HEK293 (cell line): ENCODE measurements at regions not wholly inside any gene's neighbourhood (a gene's known extent, or its start where the extent isn't known, plus 50 kb on each side); places are given as distances from the start of the nearest gene placed in this dataset.

Experiments
- CTCF ChIA-PET: fragments of 350-600 bp; formaldehyde crosslinking; extraction: SDS; loops from one replicate; lab custom pipeline; 2021; ENCODE audit warnings: antibody characterized with exemption; lab: Yijun Ruan, JAX
- POLR2A ChIA-PET: fragments of 300-600 bp; formaldehyde crosslinking; extraction: SDS; loops from one replicate; lab custom pipeline; 2020; ENCODE audit warnings: antibody characterized with exemption, inconsistent platforms; lab: Yijun Ruan, JAX
- H3K27ac ChIP-seq: fragments of 200-500 bp; sonication (Bioruptor generic); 2 replicates; pipeline ENCODE4 v1.5.1; 2014; ENCODE audit warnings: low read depth, low read length, control low read depth, inconsistent platforms; ENCODE audit errors: extremely low read depth
- H3K36me3 ChIP-seq, 2 experiments: fragments of 200-500 bp in 1 of 2; sonication (Bioruptor generic) in 1 of 2; 1 replicate in 1 of 2; 2 replicates in 1 of 2; pipeline ENCODE4 v1.5.1; 2014 to 2017; ENCODE audit warnings: inconsistent platforms in 2 of 2, low read length in 2 of 2; ENCODE audit not compliant: control insufficient read depth in 2 of 2, insufficient read depth in 1 of 2
- H3K4me1 ChIP-seq: fragments of 200-500 bp; sonication (Bioruptor generic); 2 replicates; pipeline ENCODE4 v1.5.1; 2014; ENCODE audit warnings: mild to moderate bottlenecking, low read length, inconsistent platforms; ENCODE audit not compliant: control insufficient read depth, insufficient read depth
- H3K4me3 ChIP-seq: 2 replicates; pipeline ENCODE4 v1.5.1; 2011; ENCODE audit warnings: low read depth, mild to moderate bottlenecking, control low read depth, low read length, moderate library complexity
- H3K9me3 ChIP-seq: fragments of 200-500 bp; sonication (Bioruptor generic); 2 replicates; pipeline ENCODE4 v1.5.1; 2014; ENCODE audit warnings: low read depth, low read length, inconsistent platforms; ENCODE audit not compliant: control insufficient read depth, insufficient read depth
- GFI1B ChIP-seq: fragments of 450-650 bp; formaldehyde crosslinking; IDR thresholded peaks from 2 replicates; pipeline ENCODE4 v1.5.1; 2016; ENCODE audit warnings: missing biosample characterization, missing genetic modification characterization
- HOXD13 ChIP-seq: sonication (generic); formaldehyde crosslinking; IDR thresholded peaks from 2 replicates; pipeline ENCODE4 v1.8.0; 2022; ENCODE audit warnings: missing genetic modification reagents, borderline replicate concordance
- KLF8 ChIP-seq: fragments of 450-650 bp; formaldehyde crosslinking; IDR thresholded peaks from 2 replicates; pipeline ENCODE4 v1.5.1; 2016; ENCODE audit warnings: missing biosample characterization, missing genetic modification characterization
- SCRT1 ChIP-seq: fragments of 450-650 bp; formaldehyde crosslinking; IDR thresholded peaks from 2 replicates; pipeline ENCODE4 v1.5.1; 2016; ENCODE audit warnings: missing biosample characterization, missing genetic modification characterization, borderline replicate concordance
- YY2 ChIP-seq: fragments of 450-650 bp; formaldehyde crosslinking; IDR thresholded peaks from 2 replicates; pipeline ENCODE4 v1.5.1; 2016; ENCODE audit warnings: missing biosample characterization, missing genetic modification characterization
- ZBTB1 ChIP-seq: fragments of 450-650 bp; formaldehyde crosslinking; IDR thresholded peaks from 2 replicates; pipeline ENCODE4 v1.5.1; 2016; ENCODE audit warnings: missing biosample characterization, missing genetic modification characterization
- ZBTB17 ChIP-seq: fragments of 450-650 bp; formaldehyde crosslinking; IDR thresholded peaks from 2 replicates; pipeline ENCODE4 v1.5.1; 2016; ENCODE audit warnings: missing biosample characterization, missing genetic modification characterization
- ZBTB21 ChIP-seq: fragments of 450-650 bp; formaldehyde crosslinking; IDR thresholded peaks from 2 replicates; pipeline ENCODE4 v1.5.1; 2017; ENCODE audit warnings: missing biosample characterization, missing genetic modification characterization
- ZNF184 ChIP-seq: fragments of 450-650 bp; IDR thresholded peaks from 2 replicates; pipeline ENCODE4 v1.5.1; 2018; ENCODE audit warnings: missing biosample characterization, mild to moderate bottlenecking, missing genetic modification characterization
- ZNF302 ChIP-seq: fragments of 450-650 bp; formaldehyde crosslinking; IDR thresholded peaks from 2 replicates; pipeline ENCODE4 v1.5.1; 2016; ENCODE audit warnings: missing biosample characterization, missing genetic modification characterization, low read depth
- ZNF391 ChIP-seq: fragments of 450-650 bp; formaldehyde crosslinking; IDR thresholded peaks from 2 replicates; pipeline ENCODE4 v1.5.1; 2016; ENCODE audit warnings: low read depth, missing biosample characterization, missing genetic modification characterization, borderline replicate concordance
- ZNF404 ChIP-seq: fragments of 450-650 bp; formaldehyde crosslinking; IDR thresholded peaks from 2 replicates; pipeline ENCODE4 v1.5.1; 2017; ENCODE audit warnings: missing biosample characterization, missing genetic modification characterization
- ZNF776 ChIP-seq: fragments of 450-650 bp; formaldehyde crosslinking; IDR thresholded peaks from 2 replicates; pipeline ENCODE4 v1.5.0; 2017; ENCODE audit warnings: missing biosample characterization, missing genetic modification characterization, borderline replicate concordance
- ZSCAN30 ChIP-seq: fragments of 450-650 bp; IDR thresholded peaks from 2 replicates; pipeline ENCODE4 v1.5.1; 2018; ENCODE audit warnings: missing biosample characterization, mild to moderate bottlenecking, missing genetic modification characterization, moderate library complexity
- TF ChIP-seq, protein P1 (sequence below): fragments of 450-650 bp; formaldehyde crosslinking; IDR thresholded peaks from 2 replicates; pipeline ENCODE4 v1.5.1; 2017; ENCODE audit warnings: missing biosample characterization, missing genetic modification characterization
- TF ChIP-seq, protein P2 (sequence below): fragments of 450-650 bp; formaldehyde crosslinking; IDR thresholded peaks from 2 replicates; pipeline ENCODE4 v1.5.1; 2017; ENCODE audit warnings: missing biosample characterization, missing genetic modification characterization
- TF ChIP-seq, protein P3 (sequence below): sonication (generic); formaldehyde crosslinking; IDR thresholded peaks from 2 replicates; pipeline ENCODE4 v1.8.1; 2022; ENCODE audit warnings: mild to moderate bottlenecking, moderate library complexity, missing genetic modification reagents
- TF ChIP-seq, protein P4 (sequence below): IDR thresholded peaks from 2 replicates; pipeline ENCODE4 v1.6.1; 2011; ENCODE audit warnings: mild to moderate bottlenecking, low read depth, low read length, borderline replicate concordance
- TF ChIP-seq, protein P5 (sequence below): fragments of 450-650 bp; formaldehyde crosslinking; IDR thresholded peaks from 2 replicates; pipeline ENCODE4 v1.5.1; 2017; ENCODE audit warnings: missing biosample characterization, missing genetic modification characterization

DNA sequence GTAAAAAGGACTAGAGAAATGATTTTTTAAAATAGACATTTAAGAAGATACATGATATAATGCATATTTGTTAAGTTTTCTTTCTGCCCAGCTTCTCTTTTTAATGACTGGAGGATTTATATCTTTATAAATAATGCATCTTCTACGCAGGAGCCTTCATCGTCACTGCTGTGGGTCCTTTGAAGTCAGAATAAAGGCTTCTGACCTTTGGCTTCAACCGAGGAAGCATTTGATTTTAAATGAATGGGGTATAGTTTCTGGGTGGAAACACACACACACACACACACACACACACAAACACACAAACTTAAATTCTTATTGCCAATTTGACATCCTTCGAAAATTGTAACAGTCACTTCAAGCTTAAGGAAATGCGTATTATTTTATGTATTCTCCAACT is 690.9 kb downstream of the BRINP3 start:
- H3K36me3 ChIP-seq = no peaks in the 10 kb centered on the region
- POLR2A ChIA-PET = no interaction called here
- H3K27ac ChIP-seq = no peak overlapping the region
- no peaks in the 10 kb centered on the region for H3K9me3 ChIP-seq
- TF ChIP-seq ZBTB17 (tag by site-specific recombination) (no peak), ZNF776 (tag by site-specific recombination) (no peak), ZNF184 (tag by site-specific recombination) (no peak)
- TF ChIP-seq, protein P1, sequence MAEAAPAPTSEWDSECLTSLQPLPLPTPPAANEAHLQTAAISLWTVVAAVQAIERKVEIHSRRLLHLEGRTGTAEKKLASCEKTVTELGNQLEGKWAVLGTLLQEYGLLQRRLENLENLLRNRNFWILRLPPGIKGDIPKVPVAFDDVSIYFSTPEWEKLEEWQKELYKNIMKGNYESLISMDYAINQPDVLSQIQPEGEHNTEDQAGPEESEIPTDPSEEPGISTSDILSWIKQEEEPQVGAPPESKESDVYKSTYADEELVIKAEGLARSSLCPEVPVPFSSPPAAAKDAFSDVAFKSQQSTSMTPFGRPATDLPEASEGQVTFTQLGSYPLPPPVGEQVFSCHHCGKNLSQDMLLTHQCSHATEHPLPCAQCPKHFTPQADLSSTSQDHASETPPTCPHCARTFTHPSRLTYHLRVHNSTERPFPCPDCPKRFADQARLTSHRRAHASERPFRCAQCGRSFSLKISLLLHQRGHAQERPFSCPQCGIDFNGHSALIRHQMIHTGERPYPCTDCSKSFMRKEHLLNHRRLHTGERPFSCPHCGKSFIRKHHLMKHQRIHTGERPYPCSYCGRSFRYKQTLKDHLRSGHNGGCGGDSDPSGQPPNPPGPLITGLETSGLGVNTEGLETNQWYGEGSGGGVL = no peak
- TF ChIP-seq, protein P2, sequence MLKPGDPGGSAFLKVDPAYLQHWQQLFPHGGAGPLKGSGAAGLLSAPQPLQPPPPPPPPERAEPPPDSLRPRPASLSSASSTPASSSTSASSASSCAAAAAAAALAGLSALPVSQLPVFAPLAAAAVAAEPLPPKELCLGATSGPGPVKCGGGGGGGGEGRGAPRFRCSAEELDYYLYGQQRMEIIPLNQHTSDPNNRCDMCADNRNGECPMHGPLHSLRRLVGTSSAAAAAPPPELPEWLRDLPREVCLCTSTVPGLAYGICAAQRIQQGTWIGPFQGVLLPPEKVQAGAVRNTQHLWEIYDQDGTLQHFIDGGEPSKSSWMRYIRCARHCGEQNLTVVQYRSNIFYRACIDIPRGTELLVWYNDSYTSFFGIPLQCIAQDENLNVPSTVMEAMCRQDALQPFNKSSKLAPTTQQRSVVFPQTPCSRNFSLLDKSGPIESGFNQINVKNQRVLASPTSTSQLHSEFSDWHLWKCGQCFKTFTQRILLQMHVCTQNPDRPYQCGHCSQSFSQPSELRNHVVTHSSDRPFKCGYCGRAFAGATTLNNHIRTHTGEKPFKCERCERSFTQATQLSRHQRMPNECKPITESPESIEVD (tag by site-specific recombination) = no peak
- no peak overlapping the region for H3K4me3 ChIP-seq
- no peaks in the 10 kb centered on the region for H3K4me1 ChIP-seq
- CTCF ChIA-PET = no interaction called here

DNA sequence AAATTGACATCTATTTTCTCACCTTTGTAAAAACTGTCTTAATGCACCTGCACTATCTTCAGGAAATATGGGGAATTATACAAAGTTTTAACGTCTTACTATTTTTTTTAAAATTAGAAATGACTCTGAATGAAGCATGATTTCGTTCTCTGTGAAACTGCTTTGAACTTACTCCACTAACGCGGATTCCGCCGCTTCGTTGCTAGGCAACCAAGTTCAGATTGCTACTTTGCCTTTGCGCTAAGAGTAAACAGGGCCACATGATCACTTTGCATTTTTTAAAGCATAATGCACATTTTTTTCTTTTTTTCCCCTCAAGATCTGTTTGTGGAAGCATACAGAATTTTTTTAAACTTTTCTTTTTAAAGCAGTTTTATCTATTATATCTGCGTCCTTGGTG is 690.5 kb downstream of the BRINP3 start:
- ChIA-PET POLR2A (no interaction called here), CTCF (no interaction called here)
- H3K27ac ChIP-seq = no peak overlapping the region
- no peak overlapping the region for H3K4me3 ChIP-seq
- no peaks in the 10 kb centered on the region for H3K36me3 ChIP-seq
- no peaks in the 10 kb centered on the region for H3K4me1 ChIP-seq
- H3K9me3 ChIP-seq = no peaks in the 10 kb centered on the region
- TF ChIP-seq, protein P3, sequence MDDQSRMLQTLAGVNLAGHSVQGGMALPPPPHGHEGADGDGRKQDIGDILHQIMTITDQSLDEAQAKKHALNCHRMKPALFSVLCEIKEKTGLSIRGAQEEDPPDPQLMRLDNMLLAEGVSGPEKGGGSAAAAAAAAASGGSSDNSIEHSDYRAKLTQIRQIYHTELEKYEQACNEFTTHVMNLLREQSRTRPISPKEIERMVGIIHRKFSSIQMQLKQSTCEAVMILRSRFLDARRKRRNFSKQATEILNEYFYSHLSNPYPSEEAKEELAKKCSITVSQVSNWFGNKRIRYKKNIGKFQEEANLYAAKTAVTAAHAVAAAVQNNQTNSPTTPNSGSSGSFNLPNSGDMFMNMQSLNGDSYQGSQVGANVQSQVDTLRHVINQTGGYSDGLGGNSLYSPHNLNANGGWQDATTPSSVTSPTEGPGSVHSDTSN (CRISPR knock-in tag) = no peak
- TF ChIP-seq, protein P4, sequence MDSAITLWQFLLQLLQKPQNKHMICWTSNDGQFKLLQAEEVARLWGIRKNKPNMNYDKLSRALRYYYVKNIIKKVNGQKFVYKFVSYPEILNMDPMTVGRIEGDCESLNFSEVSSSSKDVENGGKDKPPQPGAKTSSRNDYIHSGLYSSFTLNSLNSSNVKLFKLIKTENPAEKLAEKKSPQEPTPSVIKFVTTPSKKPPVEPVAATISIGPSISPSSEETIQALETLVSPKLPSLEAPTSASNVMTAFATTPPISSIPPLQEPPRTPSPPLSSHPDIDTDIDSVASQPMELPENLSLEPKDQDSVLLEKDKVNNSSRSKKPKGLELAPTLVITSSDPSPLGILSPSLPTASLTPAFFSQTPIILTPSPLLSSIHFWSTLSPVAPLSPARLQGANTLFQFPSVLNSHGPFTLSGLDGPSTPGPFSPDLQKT = no peak
- TF ChIP-seq YY2 (tag by site-specific recombination) (no peak), SCRT1 (tag by site-specific recombination) (no peak), ZNF391 (tag by site-specific recombination) (no peak)

DNA sequence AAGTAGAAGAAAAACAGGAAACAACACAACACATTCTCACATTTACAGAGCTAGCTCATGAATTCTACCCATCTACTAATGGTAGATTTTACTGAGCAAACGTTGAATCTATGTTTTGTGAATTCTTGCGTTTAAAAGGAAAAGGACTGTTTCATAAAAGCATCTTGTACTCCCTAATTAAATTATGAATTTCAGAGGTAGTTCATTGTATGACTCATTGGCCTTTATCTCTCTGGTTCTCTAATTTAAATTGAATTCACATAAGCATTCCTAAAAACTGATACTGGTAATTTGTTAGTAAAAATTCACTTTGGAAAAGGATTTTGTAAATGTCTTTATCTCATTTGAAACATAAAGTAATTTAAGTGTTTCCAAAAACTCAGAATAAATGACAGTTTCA is 687.3 kb downstream of the BRINP3 start:
- no peaks in the 10 kb centered on the region for H3K4me1 ChIP-seq
- TF ChIP-seq ZSCAN30 = no peak
- TF ChIP-seq, protein P3 (CRISPR knock-in tag) = no peak
- no peak for TF ChIP-seq GFI1B
- TF ChIP-seq HOXD13 = no peak
- no peak for TF ChIP-seq ZNF302 (tag by site-specific recombination)
- no peak for TF ChIP-seq ZBTB21 (tag by site-specific recombination)
- no peak for TF ChIP-seq ZNF404 (tag by site-specific recombination)
- TF ChIP-seq, protein P5, sequence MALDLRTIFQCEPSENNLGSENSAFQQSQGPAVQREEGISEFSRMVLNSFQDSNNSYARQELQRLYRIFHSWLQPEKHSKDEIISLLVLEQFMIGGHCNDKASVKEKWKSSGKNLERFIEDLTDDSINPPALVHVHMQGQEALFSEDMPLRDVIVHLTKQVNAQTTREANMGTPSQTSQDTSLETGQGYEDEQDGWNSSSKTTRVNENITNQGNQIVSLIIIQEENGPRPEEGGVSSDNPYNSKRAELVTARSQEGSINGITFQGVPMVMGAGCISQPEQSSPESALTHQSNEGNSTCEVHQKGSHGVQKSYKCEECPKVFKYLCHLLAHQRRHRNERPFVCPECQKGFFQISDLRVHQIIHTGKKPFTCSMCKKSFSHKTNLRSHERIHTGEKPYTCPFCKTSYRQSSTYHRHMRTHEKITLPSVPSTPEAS (tag by site-specific recombination) = no peak
- no peak for TF ChIP-seq KLF8 (tag by site-specific recombination)
- no peak for TF ChIP-seq ZBTB1 (tag by site-specific recombination)
- TF ChIP-seq, all 188 proteins: peak for 0
- H3K36me3 ChIP-seq = no peaks in the 10 kb centered on the region
- no peak overlapping the region for H3K4me3 ChIP-seq
- POLR2A ChIA-PET = no interaction called here
- H3K27ac ChIP-seq = no peak overlapping the region
- no peaks in the 10 kb centered on the region for H3K9me3 ChIP-seq
- CTCF ChIA-PET = no interaction called here
